Osteoblast (primary cell): ENCODE measurements at regions not wholly inside any gene's neighbourhood (a gene's known extent, or its start where the extent isn't known, plus 50 kb on each side); places are given as distances from the start of the nearest gene placed in this dataset.

Experiments used
- DNase-seq: peaks from one replicate; pipeline ENCODE4 v3.0.0; 2011; ENCODE audit warnings: low spot score, mixed read lengths; ENCODE audit not compliant: insufficient read length; ENCODE audit errors: missing footprints
- H2AFZ ChIP-seq: 2 replicates; pipeline ENCODE4 v1.6.0; 2011; ENCODE audit warnings: mild to moderate bottlenecking, low read length
- H3K27ac ChIP-seq: 2 replicates; pipeline ENCODE4 v1.5.1; 2011; ENCODE audit warnings: mild to moderate bottlenecking, low read depth, low read length, moderate library complexity
- H3K27me3 ChIP-seq: 2 replicates; pipeline ENCODE4 v1.6.0; 2012; ENCODE audit warnings: mild to moderate bottlenecking, control low read depth, inconsistent platforms, low read length, moderate library complexity; ENCODE audit not compliant: insufficient read depth
- H3K36me3 ChIP-seq: 2 replicates; pipeline ENCODE4 v1.5.1; 2011; ENCODE audit warnings: mild to moderate bottlenecking, low read length, control low read depth, moderate library complexity; ENCODE audit not compliant: insufficient read depth
- H3K4me1 ChIP-seq: 2 replicates; pipeline ENCODE4 v1.5.1; 2011; ENCODE audit warnings: mild to moderate bottlenecking, low read length, control low read depth, moderate library complexity; ENCODE audit not compliant: insufficient read depth
- H3K4me2 ChIP-seq: 2 replicates; pipeline ENCODE4 v1.6.0; 2011; ENCODE audit warnings: mild to moderate bottlenecking, low read length; ENCODE audit not compliant: insufficient read depth
- H3K4me3 ChIP-seq: fragments of 200-600 bp; sonication (generic); 3 replicates; pipeline ENCODE4 v1.5.1; 2012; ENCODE audit warnings: mild to moderate bottlenecking, low read length, inconsistent platforms; ENCODE audit not compliant: insufficient read depth
- H3K79me2 ChIP-seq: 2 replicates; pipeline ENCODE4 v1.6.0; 2012; ENCODE audit warnings: mild to moderate bottlenecking, low read length, control low read depth, inconsistent platforms; ENCODE audit not compliant: insufficient read depth
- H3K9me3 ChIP-seq: 2 replicates; pipeline ENCODE4 v1.5.1; 2011; ENCODE audit warnings: low read depth, low read length, control low read depth
- H4K20me1 ChIP-seq: 2 replicates; pipeline ENCODE4 v1.6.0; 2012; ENCODE audit warnings: mild to moderate bottlenecking, low read length, control low read depth; ENCODE audit not compliant: insufficient read depth
- TF ChIP-seq, protein P1 (sequence below): IDR thresholded peaks from 2 replicates; pipeline ENCODE4 v1.5.1; 2011; ENCODE audit warnings: mild to moderate bottlenecking, low read depth, low read length, moderate library complexity; ENCODE audit errors: extremely low read depth

DNA sequence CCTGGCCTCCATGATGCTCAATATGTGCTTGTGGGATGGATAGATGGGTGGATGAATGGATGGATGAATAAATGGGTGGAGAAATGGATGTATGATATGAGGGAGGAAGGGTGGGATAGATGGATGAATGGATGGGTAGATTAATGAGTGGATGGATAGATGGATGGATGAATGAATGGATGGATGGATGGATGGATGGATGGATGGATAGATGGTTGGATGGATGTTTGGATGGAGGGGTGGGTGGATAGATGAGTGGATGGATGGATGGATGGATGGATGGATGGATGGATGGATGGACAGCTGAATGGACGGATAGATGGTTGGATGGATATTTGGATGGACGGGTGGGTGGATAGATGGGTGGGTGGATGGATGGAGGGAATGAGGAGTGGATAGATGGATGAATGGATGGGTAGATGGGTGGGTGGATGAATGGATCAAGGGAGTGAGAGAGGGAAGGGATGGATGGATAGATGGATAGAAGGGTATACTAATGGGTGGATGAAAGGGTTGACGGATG, 139.4 kb downstream of the CEBPB start:
- Histone ChIP-seq H4K20me1 (no peaks in the 10 kb centered on the region), H3K27ac (no peak overlapping the region), H3K4me2 (no peak overlapping the region), H3K9me3 (no peaks in the 10 kb centered on the region), H3K4me1 (peaks cover 26% of the 10 kb centered on the region), H3K4me3 (no peak overlapping the region), H3K79me2 (no peaks in the 10 kb centered on the region), H3K27me3 (no peaks in the 10 kb centered on the region), H3K36me3 (no peaks in the 10 kb centered on the region), H2AFZ (no peak overlapping the region)
- TF ChIP-seq, protein P1, sequence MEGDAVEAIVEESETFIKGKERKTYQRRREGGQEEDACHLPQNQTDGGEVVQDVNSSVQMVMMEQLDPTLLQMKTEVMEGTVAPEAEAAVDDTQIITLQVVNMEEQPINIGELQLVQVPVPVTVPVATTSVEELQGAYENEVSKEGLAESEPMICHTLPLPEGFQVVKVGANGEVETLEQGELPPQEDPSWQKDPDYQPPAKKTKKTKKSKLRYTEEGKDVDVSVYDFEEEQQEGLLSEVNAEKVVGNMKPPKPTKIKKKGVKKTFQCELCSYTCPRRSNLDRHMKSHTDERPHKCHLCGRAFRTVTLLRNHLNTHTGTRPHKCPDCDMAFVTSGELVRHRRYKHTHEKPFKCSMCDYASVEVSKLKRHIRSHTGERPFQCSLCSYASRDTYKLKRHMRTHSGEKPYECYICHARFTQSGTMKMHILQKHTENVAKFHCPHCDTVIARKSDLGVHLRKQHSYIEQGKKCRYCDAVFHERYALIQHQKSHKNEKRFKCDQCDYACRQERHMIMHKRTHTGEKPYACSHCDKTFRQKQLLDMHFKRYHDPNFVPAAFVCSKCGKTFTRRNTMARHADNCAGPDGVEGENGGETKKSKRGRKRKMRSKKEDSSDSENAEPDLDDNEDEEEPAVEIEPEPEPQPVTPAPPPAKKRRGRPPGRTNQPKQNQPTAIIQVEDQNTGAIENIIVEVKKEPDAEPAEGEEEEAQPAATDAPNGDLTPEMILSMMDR = no peak
- DNase-seq = no peak

- H3K9me3 ChIP-seq = no peaks in the 10 kb centered on the region
- H3K4me2 ChIP-seq = no peak overlapping the region
- H3K4me3 ChIP-seq = no peak overlapping the region
- no peak for DNase-seq
- no peaks in the 10 kb centered on the region for H3K79me2 ChIP-seq
- H4K20me1 ChIP-seq = no peaks in the 10 kb centered on the region
- H2AFZ ChIP-seq = no peak overlapping the region
- H3K27me3 ChIP-seq = no peaks in the 10 kb centered on the region
- H3K36me3 ChIP-seq = no peaks in the 10 kb centered on the region
- TF ChIP-seq, protein P1 = no peak
- no peak overlapping the region for H3K27ac ChIP-seq
- peaks cover 29% of the 10 kb centered on the region for H3K4me1 ChIP-seq
These were observed 140.1 kb downstream of the CEBPB start for GRCh38 chr20:50330504-50331313.

- Histone ChIP-seq H3K4me1 (peaks cover 37% of the 10 kb centered on the region), H3K9me3 (no peaks in the 10 kb centered on the region), H2AFZ (no peak overlapping the region), H3K79me2 (no peaks in the 10 kb centered on the region), H3K4me3 (no peak overlapping the region), H3K27ac (no peak overlapping the region), H3K4me2 (no peak overlapping the region), H3K36me3 (no peaks in the 10 kb centered on the region), H3K27me3 (no peaks in the 10 kb centered on the region), H4K20me1 (no peaks in the 10 kb centered on the region)
- TF ChIP-seq, protein P1 = no peak
- DNase-seq = no peak
These were observed 141.1 kb downstream of the CEBPB start for GRCh38 chr20:50331469-50332363.

- peaks cover 45% of the 10 kb centered on the region for H3K4me1 ChIP-seq
- H3K79me2 ChIP-seq = no peaks in the 10 kb centered on the region
These were observed 141.9 kb downstream of the CEBPB start for GRCh38 chr20:50332491-50332980.

More at GRCh38 chr20:50332491-50332980, 141.9 kb downstream of the CEBPB start:
- Histone ChIP-seq H3K27ac (no peak overlapping the region), H3K36me3 (no peaks in the 10 kb centered on the region), H3K4me3 (no peak overlapping the region), H3K9me3 (no peaks in the 10 kb centered on the region), H4K20me1 (no peaks in the 10 kb centered on the region), H3K4me2 (no peak overlapping the region), H3K27me3 (no peaks in the 10 kb centered on the region), H2AFZ (no peak overlapping the region)
- DNase-seq = no peak
- TF ChIP-seq, protein P1 = no peak
